ENCODE measurements at regions not wholly inside any gene's neighbourhood (a gene's known extent, or its start where the extent isn't known, plus 50 kb on each side); places are given as distances from the start of the nearest gene placed in this dataset.
A peak's percentile ranks its signal among the peaks of the same experiment; 100 is the strongest.

- Histone ChIP-seq H3K4me1 (no peaks in the 10 kb centered on the region), H3K36me3 (no peaks in the 10 kb centered on the region), H3K9me3 (no peaks in the 10 kb centered on the region), H3K27ac (no peak overlapping the region), H3K4me3 (no peak overlapping the region), H3K27me3 (no peaks in the 10 kb centered on the region)
- TF ChIP-seq CTCF (IDR thresholded peaks at IDR 0.05): peak; percentile 67
- ATAC-seq (peak; percentile 93), DNase-seq (peak; percentile 72)
- intact Hi-C loops (cut with DNase I): no loop called here
Observed at GRCh38 chrX:140057001-140057411, 91.7 kb upstream of the CXorf66 start.

- Histone ChIP-seq H3K4me3 (no peak overlapping the region), H3K27ac (no peak overlapping the region), H3K36me3 (no peaks in the 10 kb centered on the region), H3K4me1 (no peaks in the 10 kb centered on the region), H3K27me3 (no peaks in the 10 kb centered on the region), H3K9me3 (no peaks in the 10 kb centered on the region)
- DNase-seq: no peak
- intact Hi-C loops (cut with DNase I): no loop called here
- TF ChIP-seq CTCF (IDR thresholded peaks at IDR 0.05): no peak
- ATAC-seq: no peak
Observed at GRCh38 chrX:140053846-140054245, 88.5 kb upstream of the CXorf66 start.

GRCh38 chrX:140050906-140051305 lies 85.6 kb upstream of the CXorf66 start:
- Histone ChIP-seq H3K9me3 (no peaks in the 10 kb centered on the region), H3K27ac (no peak overlapping the region), H3K4me1 (no peaks in the 10 kb centered on the region), H3K4me3 (no peak overlapping the region), H3K36me3 (no peaks in the 10 kb centered on the region), H3K27me3 (no peaks in the 10 kb centered on the region)
- ATAC-seq (no peak), DNase-seq (no peak)
- intact Hi-C loops (cut with DNase I): no loop called here
- peak; percentile 15 for TF ChIP-seq CTCF (IDR thresholded peaks at IDR 0.05)

- no peaks in the 10 kb centered on the region for H3K36me3 ChIP-seq
- TF ChIP-seq CTCF (IDR thresholded peaks at IDR 0.05): no peak
- H3K4me3 ChIP-seq: no peak overlapping the region
- no peak overlapping the region for H3K27ac ChIP-seq
- intact Hi-C loops (cut with DNase I): no loop called here
- DNase-seq: no peak
- ATAC-seq: no peak
- H3K9me3 ChIP-seq: no peaks in the 10 kb centered on the region
- H3K27me3 ChIP-seq: no peaks in the 10 kb centered on the region
- H3K4me1 ChIP-seq: no peaks in the 10 kb centered on the region
Observed at GRCh38 chrX:140040386-140040785, 75.1 kb upstream of the CXorf66 start.

- no peak overlapping the region for H3K4me3 ChIP-seq
- no peak for DNase-seq
- intact Hi-C loops (cut with DNase I): no loop called here
- H3K27ac ChIP-seq: no peak overlapping the region
- H3K4me1 ChIP-seq: no peaks in the 10 kb centered on the region
- ATAC-seq: no peak
- no peaks in the 10 kb centered on the region for H3K36me3 ChIP-seq
- no peaks in the 10 kb centered on the region for H3K27me3 ChIP-seq
- TF ChIP-seq CTCF (IDR thresholded peaks at IDR 0.05): no peak
- no peaks in the 10 kb centered on the region for H3K9me3 ChIP-seq
Observed at GRCh38 chrX:140038842-140039241, 73.5 kb upstream of the CXorf66 start.

GRCh38 chrX:140034916-140035315 lies 69.6 kb upstream of the CXorf66 start:
- intact Hi-C loops (cut with DNase I): no loop called here
- Histone ChIP-seq H3K4me1 (no peaks in the 10 kb centered on the region), H3K27me3 (no peaks in the 10 kb centered on the region), H3K36me3 (no peaks in the 10 kb centered on the region), H3K9me3 (no peaks in the 10 kb centered on the region), H3K27ac (no peak overlapping the region), H3K4me3 (no peak overlapping the region)
- DNase-seq (no peak), ATAC-seq (no peak)
- TF ChIP-seq CTCF (IDR thresholded peaks at IDR 0.05): no peak

Data from upper lobe of right lung (tissue), 1 donor.